Gastroesophageal sphincter (tissue), 4 donors: ENCODE measurements at regions not wholly inside any gene's neighbourhood (a gene's known extent, or its start where the extent isn't known, plus 50 kb on each side); places are given as distances from the start of the nearest gene placed in this dataset.

Source experiments
- ATAC-seq: fragments of 150-250 bp; one replicate; pipeline ENCODE4 v1.9.1; 2016; ENCODE audit warnings: mild to moderate bottlenecking, moderate library complexity
- H3K27ac ChIP-seq, 4 donors: fragments of 200-600 bp; sonication (generic) in 3 of 4; 1 replicate in 3 of 4; 2 replicates in 1 of 4; pipeline ENCODE4 v1.5.1; 2016 to 2019
- H3K27me3 ChIP-seq: fragments of 200-600 bp; sonication (generic); one replicate; pipeline ENCODE4 v1.5.1; 2019
- H3K36me3 ChIP-seq, 2 donors: fragments of 200-600 bp; sonication (generic); one replicate each; pipeline ENCODE4 v1.5.1; 2019; ENCODE audit warnings: control low read depth in 1 of 2
- H3K4me1 ChIP-seq, 3 donors: fragments of 200-600 bp; sonication (generic); 1 replicate in 2 of 3; 2 replicates in 1 of 3; pipeline ENCODE4 v1.5.1; 2016 to 2019; ENCODE audit warnings: control low read depth in 2 of 3
- H3K4me3 ChIP-seq, 2 donors: fragments of 200-600 bp; sonication (generic); one replicate each; pipeline ENCODE4 v1.5.1; 2019; ENCODE audit warnings: mild to moderate bottlenecking in 1 of 2, moderate library complexity in 1 of 2
- H3K9me3 ChIP-seq, 3 donors: fragments of 200-600 bp; sonication (generic); one replicate each; pipeline ENCODE4 v1.5.1; 2017 to 2019; ENCODE audit warnings: control low read depth in 2 of 3
- EP300 ChIP-seq: sonication (generic); formaldehyde crosslinking; IDR thresholded peaks from one replicate; pipeline ENCODE4 v1.6.1; 2017; ENCODE audit warnings: antibody characterized with exemption, mild to moderate bottlenecking
- POLR2A ChIP-seq, 2 donors: fragments of 450-650 bp; IDR thresholded peaks; one replicate each; pipeline ENCODE4 v1.6.1; 2017; ENCODE audit warnings: antibody characterized with exemption in 2 of 2, mild to moderate bottlenecking in 2 of 2, moderate library complexity in 1 of 2
- POLR2AphosphoS5 ChIP-seq: sonication (generic); formaldehyde crosslinking; IDR thresholded peaks from one replicate; pipeline ENCODE4 v1.6.1; 2017; ENCODE audit warnings: antibody characterized with exemption
- WGBS, 2 donors: methylation state at CpG; one replicate each; pipeline ENCODE4 v1.1.5; 2018; ENCODE audit warnings: low coverage in 1 of 2; 5-methylcytosine and 5-hydroxymethylcytosine counted together
- TF ChIP-seq, protein P1 (sequence below), 4 experiments: fragments of 200-600 bp in 2 of 4; fragments of 450-650 bp in 2 of 4; sonication (generic) in 1 of 4; IDR thresholded peaks; one replicate each; pipeline ENCODE4 v1.5.1; 2017 to 2019; ENCODE audit warnings: antibody characterized with exemption in 4 of 4, mild to moderate bottlenecking in 2 of 4, moderate library complexity in 2 of 4

DNA sequence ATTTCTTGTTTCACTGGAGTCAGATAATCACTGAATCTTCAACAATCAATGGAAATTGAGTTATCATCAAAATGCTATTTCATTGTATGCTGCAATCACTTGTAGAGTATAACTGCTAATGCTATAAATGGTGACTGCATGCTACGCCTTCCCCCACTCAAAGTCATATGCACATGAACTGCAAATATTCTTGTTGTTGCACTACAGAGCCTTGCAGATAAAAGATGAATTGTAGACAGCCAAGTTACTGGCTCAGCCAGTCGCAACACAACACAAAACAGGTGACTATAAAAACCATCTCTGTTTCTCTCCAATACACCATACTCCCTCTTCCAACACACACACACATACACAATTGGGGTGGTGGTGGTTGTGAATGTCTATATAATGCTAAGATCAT, 171.0 kb upstream of the HMGA2 start:
- Histone ChIP-seq H3K4me1 (no peaks in the 10 kb centered on the region), H3K27ac (no peak overlapping the region), H3K9me3 (no peaks in the 10 kb centered on the region), H3K36me3 (no peaks in the 10 kb centered on the region), H3K4me3 (no peak overlapping the region), H3K27me3 (no peaks in the 10 kb centered on the region)
- 82 to 86% methylated on average over 1 to 2 of the region's 2 CpGs for WGBS, 2 donors
- TF ChIP-seq EP300 (no peak), POLR2A (IDR thresholded peaks at IDR 0.05) (no peak), POLR2AphosphoS5 (no peak)
- TF ChIP-seq, protein P1, sequence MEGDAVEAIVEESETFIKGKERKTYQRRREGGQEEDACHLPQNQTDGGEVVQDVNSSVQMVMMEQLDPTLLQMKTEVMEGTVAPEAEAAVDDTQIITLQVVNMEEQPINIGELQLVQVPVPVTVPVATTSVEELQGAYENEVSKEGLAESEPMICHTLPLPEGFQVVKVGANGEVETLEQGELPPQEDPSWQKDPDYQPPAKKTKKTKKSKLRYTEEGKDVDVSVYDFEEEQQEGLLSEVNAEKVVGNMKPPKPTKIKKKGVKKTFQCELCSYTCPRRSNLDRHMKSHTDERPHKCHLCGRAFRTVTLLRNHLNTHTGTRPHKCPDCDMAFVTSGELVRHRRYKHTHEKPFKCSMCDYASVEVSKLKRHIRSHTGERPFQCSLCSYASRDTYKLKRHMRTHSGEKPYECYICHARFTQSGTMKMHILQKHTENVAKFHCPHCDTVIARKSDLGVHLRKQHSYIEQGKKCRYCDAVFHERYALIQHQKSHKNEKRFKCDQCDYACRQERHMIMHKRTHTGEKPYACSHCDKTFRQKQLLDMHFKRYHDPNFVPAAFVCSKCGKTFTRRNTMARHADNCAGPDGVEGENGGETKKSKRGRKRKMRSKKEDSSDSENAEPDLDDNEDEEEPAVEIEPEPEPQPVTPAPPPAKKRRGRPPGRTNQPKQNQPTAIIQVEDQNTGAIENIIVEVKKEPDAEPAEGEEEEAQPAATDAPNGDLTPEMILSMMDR (IDR thresholded peaks at IDR 0.05), result no peak
- no peak for ATAC-seq

DNA sequence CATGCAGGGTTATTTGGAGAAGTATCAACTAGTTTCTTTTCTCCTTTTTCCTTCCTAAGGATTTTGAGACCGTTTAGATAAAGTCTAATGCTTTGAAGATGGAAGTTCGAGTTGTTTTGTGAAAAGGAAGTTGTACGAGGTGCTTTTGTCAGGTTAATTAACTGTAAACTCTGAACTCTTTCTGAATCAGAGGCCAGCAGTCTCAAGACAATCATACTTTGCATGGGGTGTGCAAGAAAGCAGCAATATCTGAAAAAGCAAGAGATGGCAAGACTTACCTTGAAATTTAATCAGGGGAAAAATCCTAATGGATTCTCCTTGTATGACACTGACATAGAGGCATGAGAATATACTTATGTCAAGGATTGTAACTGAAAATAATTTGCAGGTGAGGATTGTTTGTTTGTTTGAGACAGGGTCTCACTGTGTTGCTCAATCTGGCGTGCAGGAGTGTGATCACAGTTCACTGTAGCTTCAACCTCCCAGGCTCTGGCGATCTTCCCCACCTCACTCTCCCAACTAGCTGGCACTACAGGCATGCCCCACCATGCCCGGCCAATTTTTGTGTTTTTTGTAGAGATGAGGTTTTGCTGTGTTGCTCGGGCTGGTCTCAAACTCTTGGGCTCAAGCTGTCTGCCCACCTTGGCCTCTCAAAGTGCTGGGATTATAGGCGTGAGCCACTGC, 170.2 kb upstream of the HMGA2 start:
- no peak for ATAC-seq

DNA sequence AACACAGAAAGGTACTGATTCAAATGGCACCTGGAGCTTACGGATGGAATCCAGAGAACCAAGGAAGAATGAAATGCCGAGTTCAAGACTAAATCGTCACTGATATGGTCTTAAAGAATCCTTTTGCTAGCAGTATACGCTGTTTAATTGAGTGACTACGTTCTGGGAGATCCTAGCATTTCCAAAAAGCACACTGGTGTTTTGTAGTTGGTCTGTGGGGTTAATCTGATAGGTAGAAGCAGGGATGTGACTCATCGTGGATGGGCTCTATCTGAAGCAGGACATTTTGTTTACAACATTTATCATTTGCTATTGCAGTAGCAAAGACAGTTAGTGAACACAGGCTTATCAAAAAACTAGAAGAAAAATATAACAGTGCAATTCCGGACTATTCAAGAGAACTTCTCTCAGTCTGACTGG, 169.2 kb upstream of the HMGA2 start:
- Histone ChIP-seq H3K4me3 (no peak overlapping the region), H3K36me3 (no peaks in the 10 kb centered on the region), H3K27ac (no peak overlapping the region), H3K4me1 (no peaks in the 10 kb centered on the region), H3K9me3 (no peaks in the 10 kb centered on the region), H3K27me3 (no peaks in the 10 kb centered on the region)
- TF ChIP-seq POLR2A (IDR thresholded peaks at IDR 0.05) (no peak), EP300 (no peak), POLR2AphosphoS5 (no peak)
- TF ChIP-seq, protein P1 (IDR thresholded peaks at IDR 0.05), result no peak
- 79 to 81% methylated on average over 6 to 7 of the region's 7 CpGs for WGBS, 2 donors
- no peak for ATAC-seq

More for the DNA sequence above, 170.2 kb upstream of the HMGA2 start:
- no peaks in the 10 kb centered on the region for H3K4me1 ChIP-seq
- 57 to 66% methylated on average over 5 to 6 of the region's 8 CpGs for WGBS, 2 donors
- H3K27me3 ChIP-seq, result no peaks in the 10 kb centered on the region
- no peak overlapping the region for H3K4me3 ChIP-seq
- no peaks in the 10 kb centered on the region for H3K9me3 ChIP-seq
- no peak overlapping the region for H3K27ac ChIP-seq
- TF ChIP-seq EP300, result no peak
- no peak for TF ChIP-seq POLR2A (IDR thresholded peaks at IDR 0.05)
- TF ChIP-seq, protein P1 (IDR thresholded peaks at IDR 0.05), result no peak
- no peak for TF ChIP-seq POLR2AphosphoS5
- H3K36me3 ChIP-seq, result no peaks in the 10 kb centered on the region

GRCh38 chr12:65656156-65656882, 168.0 kb upstream of the HMGA2 start:
- TF ChIP-seq EP300, result no peak
- no peak for TF ChIP-seq POLR2A (IDR thresholded peaks at IDR 0.05)
- TF ChIP-seq, protein P1 (IDR thresholded peaks at IDR 0.05), result no peak
- no peak for TF ChIP-seq POLR2AphosphoS5
- WGBS, 2 donors, result 88 to 100% methylated on average over 2 of the region's 2 CpGs
- Histone ChIP-seq H3K27ac (no peak overlapping the region), H3K4me1 (no peaks in the 10 kb centered on the region), H3K27me3 (no peaks in the 10 kb centered on the region), H3K36me3 (no peaks in the 10 kb centered on the region), H3K9me3 (no peaks in the 10 kb centered on the region), H3K4me3 (no peak overlapping the region)
- no peak for ATAC-seq
